Ascending aorta (tissue), 2 donors: ENCODE measurements at regions not wholly inside any gene's neighbourhood (a gene's known extent, or its start where the extent isn't known, plus 50 kb on each side); places are given as distances from the start of the nearest gene placed in this dataset.

Experiments used
- DNase-seq, 2 donors: peaks; one replicate each; pipeline ENCODE4 v3.0.0-alpha.2; 2019; ENCODE audit warnings: low spot score in 2 of 2
- H3K27ac ChIP-seq, 2 donors: fragments of 200-600 bp; sonication (generic); one replicate each; pipeline ENCODE4 v1.5.1; 2016 to 2017; ENCODE audit warnings: mild to moderate bottlenecking in 1 of 2
- H3K27me3 ChIP-seq: fragments of 200-600 bp; sonication (generic); one replicate; pipeline ENCODE4 v1.5.1; 2017
- H3K36me3 ChIP-seq, 2 donors: fragments of 200-600 bp; sonication (generic); one replicate each; pipeline ENCODE4 v1.5.1; 2016
- H3K4me1 ChIP-seq, 2 donors: fragments of 200-600 bp; sonication (generic); one replicate each; pipeline ENCODE4 v1.5.1; 2016 to 2017; ENCODE audit warnings: mild to moderate bottlenecking in 1 of 2
- H3K4me3 ChIP-seq, 2 donors: fragments of 200-600 bp; sonication (generic); one replicate each; pipeline ENCODE4 v1.5.1; 2016 to 2017; ENCODE audit warnings: mild to moderate bottlenecking in 1 of 2
- H3K9me3 ChIP-seq, 2 donors: fragments of 200-600 bp; sonication (generic); one replicate each; pipeline ENCODE4 v1.5.1; 2016
- intact Hi-C: fragments of 100-400 bp; cut with DNase I; formaldehyde crosslinking; loops from one replicate; pipeline ENCODE4 v1.15.1; 2023
- TF ChIP-seq, protein P1 (sequence below), 3 experiments: fragments of 200-600 bp in 2 of 3; fragments of 450-650 bp in 1 of 3; sonication (generic) in 2 of 3; IDR thresholded peaks; one replicate each; pipeline ENCODE4 v1.5.1; 2016 to 2019; ENCODE audit warnings: antibody characterized with exemption in 3 of 3, mild to moderate bottlenecking in 1 of 3, moderate library complexity in 1 of 3

DNA sequence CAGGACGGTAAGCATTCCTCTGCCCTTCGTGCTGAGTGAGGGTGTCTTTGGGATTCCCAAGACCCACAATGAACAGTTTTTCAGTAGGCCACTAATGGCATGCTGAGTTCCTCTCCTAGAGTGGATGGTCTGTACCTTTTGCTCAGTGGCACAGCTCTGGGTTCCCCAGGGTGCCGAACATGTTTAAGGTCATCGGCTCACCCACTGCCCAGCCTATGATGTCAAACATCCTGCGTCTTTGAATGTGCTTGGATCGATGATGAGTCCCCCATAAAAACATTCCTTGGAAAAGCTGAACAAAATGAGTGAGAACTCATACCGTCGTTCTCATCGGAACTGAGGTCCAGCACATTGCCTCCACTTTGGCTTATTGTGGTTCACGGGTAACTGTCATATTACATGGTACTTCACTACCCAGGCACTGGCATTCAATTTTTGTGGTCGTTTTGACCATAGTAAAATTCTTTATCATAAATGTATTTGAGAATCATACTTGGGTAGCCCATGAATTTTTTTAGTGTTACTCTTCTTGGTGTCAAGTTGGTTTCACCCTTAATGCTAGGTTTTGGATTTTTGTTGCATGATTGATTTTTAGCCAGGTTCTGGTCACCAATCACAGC is 118.2 kb downstream of the SNRPN start:
- no peaks in the 10 kb centered on the region for H3K4me1 ChIP-seq
- H3K27ac ChIP-seq, result no peak overlapping the region
- intact Hi-C loops, result no loop called here
- H3K4me3 ChIP-seq, result no peak overlapping the region
- no peaks in the 10 kb centered on the region for H3K27me3 ChIP-seq
- peaks cover 100% of the 10 kb centered on the region in 2 donors for H3K9me3 ChIP-seq
- TF ChIP-seq, protein P1, sequence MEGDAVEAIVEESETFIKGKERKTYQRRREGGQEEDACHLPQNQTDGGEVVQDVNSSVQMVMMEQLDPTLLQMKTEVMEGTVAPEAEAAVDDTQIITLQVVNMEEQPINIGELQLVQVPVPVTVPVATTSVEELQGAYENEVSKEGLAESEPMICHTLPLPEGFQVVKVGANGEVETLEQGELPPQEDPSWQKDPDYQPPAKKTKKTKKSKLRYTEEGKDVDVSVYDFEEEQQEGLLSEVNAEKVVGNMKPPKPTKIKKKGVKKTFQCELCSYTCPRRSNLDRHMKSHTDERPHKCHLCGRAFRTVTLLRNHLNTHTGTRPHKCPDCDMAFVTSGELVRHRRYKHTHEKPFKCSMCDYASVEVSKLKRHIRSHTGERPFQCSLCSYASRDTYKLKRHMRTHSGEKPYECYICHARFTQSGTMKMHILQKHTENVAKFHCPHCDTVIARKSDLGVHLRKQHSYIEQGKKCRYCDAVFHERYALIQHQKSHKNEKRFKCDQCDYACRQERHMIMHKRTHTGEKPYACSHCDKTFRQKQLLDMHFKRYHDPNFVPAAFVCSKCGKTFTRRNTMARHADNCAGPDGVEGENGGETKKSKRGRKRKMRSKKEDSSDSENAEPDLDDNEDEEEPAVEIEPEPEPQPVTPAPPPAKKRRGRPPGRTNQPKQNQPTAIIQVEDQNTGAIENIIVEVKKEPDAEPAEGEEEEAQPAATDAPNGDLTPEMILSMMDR (IDR thresholded peaks at IDR 0.05), result no peak
- H3K36me3 ChIP-seq, result peaks cover 100% of the 10 kb centered on the region in 2 donors
- DNase-seq, result no peak

DNA sequence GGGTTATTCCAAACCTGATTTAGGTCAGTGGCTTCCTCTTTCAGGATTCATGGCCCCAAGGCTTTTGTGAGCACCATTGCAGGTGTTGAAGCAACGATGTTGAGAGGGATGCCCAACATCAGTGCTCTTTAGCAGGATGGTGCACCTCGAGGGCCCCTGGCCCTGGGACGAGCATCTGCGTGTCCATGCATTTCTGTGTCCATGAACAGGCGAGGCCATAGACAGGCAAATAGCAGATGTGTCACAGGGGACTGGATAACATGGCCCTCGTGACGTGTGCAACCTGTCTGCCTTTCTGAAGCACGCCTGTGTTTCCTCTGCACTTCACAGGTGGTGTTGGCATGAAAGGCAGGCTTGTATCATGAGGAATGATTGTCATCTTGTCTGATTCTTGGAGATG is 132.3 kb downstream of the SNRPN start:
- Histone ChIP-seq H3K27ac (no peak overlapping the region), H3K9me3 (peaks cover 32 to 92% of the 10 kb centered on the region in 2 donors), H3K27me3 (no peaks in the 10 kb centered on the region), H3K36me3 (peaks cover 92 to 100% of the 10 kb centered on the region in 2 donors), H3K4me3 (no peak overlapping the region), H3K4me1 (no peaks in the 10 kb centered on the region)
- intact Hi-C loops, result no loop called here
- DNase-seq, result no peak
- TF ChIP-seq, protein P1 (IDR thresholded peaks at IDR 0.05), result no peak

DNA sequence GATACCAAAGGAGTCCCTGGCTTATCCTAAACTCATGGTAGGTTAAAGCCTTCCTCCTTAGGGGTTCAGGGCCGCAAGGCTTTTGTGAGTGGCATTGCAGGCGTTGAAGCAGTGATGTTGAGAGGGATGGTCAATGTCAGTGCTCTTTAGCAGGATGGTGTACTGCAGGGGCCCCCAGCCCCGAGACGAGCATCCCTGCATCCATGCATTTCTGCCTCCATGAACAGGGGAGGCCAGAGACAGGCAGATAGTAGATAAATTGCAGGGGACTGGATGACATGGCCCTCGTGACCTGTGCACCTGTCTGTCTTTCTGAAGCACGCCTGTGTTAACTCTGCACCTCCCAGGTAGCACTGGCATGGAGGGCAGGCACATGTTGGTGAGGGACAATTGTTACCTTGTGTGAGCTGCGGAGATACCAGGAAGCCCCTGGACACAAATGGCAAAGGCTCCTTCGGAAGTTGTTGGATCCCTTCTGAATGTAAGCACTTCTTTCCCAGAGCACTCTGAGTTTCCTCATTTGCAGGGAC is 133.5 kb downstream of the SNRPN start:
- Histone ChIP-seq H3K27me3 (no peaks in the 10 kb centered on the region), H3K9me3 (peaks cover 28 to 88% of the 10 kb centered on the region in 2 donors), H3K36me3 (peaks cover 85 to 100% of the 10 kb centered on the region in 2 donors), H3K4me3 (no peak overlapping the region), H3K27ac (no peak overlapping the region), H3K4me1 (no peaks in the 10 kb centered on the region)
- no peak for DNase-seq
- intact Hi-C loops, result no loop called here
- TF ChIP-seq, protein P1 (IDR thresholded peaks at IDR 0.05), result no peak

DNA sequence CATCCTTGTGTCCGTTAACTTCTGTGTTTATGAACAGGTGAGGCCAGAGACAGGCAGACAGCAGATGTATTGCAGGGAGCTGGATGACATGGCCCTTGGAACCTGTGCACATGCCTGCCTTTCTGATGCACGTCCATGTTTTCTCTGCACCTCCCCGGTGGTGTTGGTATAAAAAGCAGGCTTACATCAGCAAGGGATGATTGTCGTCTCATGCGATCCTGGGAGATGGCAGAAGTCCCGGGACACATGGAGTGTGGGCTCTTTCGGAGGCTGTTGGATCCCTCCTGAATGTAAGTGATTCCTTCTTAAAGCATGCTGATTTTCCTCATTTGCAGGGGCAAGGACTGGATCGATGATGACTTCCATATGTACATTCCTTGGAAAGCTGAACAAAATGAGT is 134.8 kb downstream of the SNRPN start:
- Histone ChIP-seq H3K36me3 (peaks cover 83 to 100% of the 10 kb centered on the region in 2 donors), H3K9me3 (peaks cover 28 to 84% of the 10 kb centered on the region in 2 donors)
- TF ChIP-seq, protein P1 (IDR thresholded peaks at IDR 0.05), result no peak

DNA sequence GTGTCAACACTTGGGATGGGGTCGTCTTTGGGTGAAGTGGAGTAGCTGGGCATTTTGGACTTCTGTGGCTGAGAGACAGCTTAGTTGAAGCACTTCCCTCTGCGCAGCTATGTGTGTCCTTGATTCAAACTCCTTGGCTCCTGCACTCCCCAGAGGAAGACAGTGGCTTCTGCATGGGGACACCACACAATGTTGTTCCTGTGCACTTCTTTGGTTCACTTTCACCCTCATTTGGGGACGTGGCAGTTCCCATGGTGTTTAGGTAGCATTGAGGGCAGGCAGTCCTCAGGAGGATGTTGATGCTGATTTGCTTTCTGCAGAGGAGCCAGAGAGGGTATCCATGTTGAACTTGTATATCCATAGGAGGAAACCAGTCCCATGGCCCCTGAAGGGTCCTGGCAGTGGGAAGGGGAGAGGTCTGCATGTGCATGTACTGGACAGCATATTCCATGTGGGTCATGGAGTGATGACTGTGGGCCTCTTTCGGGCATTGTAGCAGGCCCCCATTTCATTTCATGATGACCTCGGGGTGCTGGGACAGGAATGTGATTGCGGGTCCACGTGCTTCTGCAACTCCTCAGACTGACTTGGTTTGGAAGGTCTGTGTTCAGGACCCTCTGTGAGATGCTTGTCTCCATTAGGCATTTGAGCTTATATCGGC is 135.4 kb downstream of the SNRPN start:
- H3K27me3 ChIP-seq, result no peaks in the 10 kb centered on the region
- no peak for DNase-seq
- H3K27ac ChIP-seq, result no peak overlapping the region
- H3K9me3 ChIP-seq, result peaks cover 22 to 84% of the 10 kb centered on the region in 2 donors
- H3K4me3 ChIP-seq, result no peak overlapping the region
- intact Hi-C loops, result no loop called here
- TF ChIP-seq, protein P1 (IDR thresholded peaks at IDR 0.05), result no peak
- H3K4me1 ChIP-seq, result no peaks in the 10 kb centered on the region
- H3K36me3 ChIP-seq, result peaks cover 83 to 100% of the 10 kb centered on the region in 2 donors

More for the DNA sequence above, 134.8 kb downstream of the SNRPN start:
- no peak overlapping the region for H3K4me3 ChIP-seq
- H3K4me1 ChIP-seq, result no peaks in the 10 kb centered on the region
- intact Hi-C loops, result no loop called here
- DNase-seq, result no peak
- H3K27me3 ChIP-seq, result no peaks in the 10 kb centered on the region
- H3K27ac ChIP-seq, result no peak overlapping the region
